MM.1S (cell line): ENCODE measurements at regions not wholly inside any gene's neighbourhood (a gene's known extent, or its start where the extent isn't known, plus 50 kb on each side); places are given as distances from the start of the nearest gene placed in this dataset.

Experiments used
- DNase-seq: peaks from one replicate; pipeline ENCODE4 v3.0.0-alpha.2; 2015
- H2AFZ ChIP-seq: fragments of 300-600 bp; sonication (generic); 2 replicates; pipeline ENCODE4 v1.6.0; 2016; ENCODE audit warnings: antibody characterized with exemption, low read length
- H3F3A ChIP-seq: fragments of 300-600 bp; sonication (generic); 2 replicates; pipeline ENCODE4 v1.6.1; 2016; ENCODE audit warnings: mild to moderate bottlenecking, antibody characterized with exemption, low read length, moderate library complexity, mixed read lengths; ENCODE audit not compliant: insufficient read depth
- H3K27ac ChIP-seq: fragments of 300-600 bp; sonication (generic); 2 replicates; pipeline ENCODE4 v1.5.1; 2016; ENCODE audit warnings: mild to moderate bottlenecking, low read length
- H3K27me3 ChIP-seq: fragments of 300-600 bp; sonication (generic); replicated peaks from 2 replicates; pipeline ENCODE4 v1.6.0; 2016; ENCODE audit warnings: low read length; ENCODE audit not compliant: insufficient read depth
- H3K36me3 ChIP-seq: fragments of 300-600 bp; sonication (generic); replicated peaks from 2 replicates; pipeline ENCODE4 v1.6.1; 2016; ENCODE audit warnings: mild to moderate bottlenecking, low read length, mixed read lengths; ENCODE audit not compliant: insufficient read depth
- H3K4me1 ChIP-seq: fragments of 300-600 bp; sonication (generic); 2 replicates; pipeline ENCODE4 v1.6.1; 2016; ENCODE audit warnings: low read length, mixed read lengths
- H3K4me2 ChIP-seq: fragments of 300-600 bp; sonication (generic); 2 replicates; pipeline ENCODE4 v1.6.0; 2016; ENCODE audit warnings: low read depth, low read length
- H3K4me3 ChIP-seq: fragments of 300-600 bp; sonication (generic); 2 replicates; pipeline ENCODE4 v1.5.1; 2016; ENCODE audit warnings: low read length, mixed read lengths
- H3K79me2 ChIP-seq: fragments of 300-600 bp; sonication (generic); 2 replicates; pipeline ENCODE4 v1.6.1; 2016; ENCODE audit warnings: mixed run types, low read length, mixed read lengths
- H3K9ac ChIP-seq: fragments of 300-600 bp; sonication (generic); 2 replicates; pipeline ENCODE4 v1.6.1; 2016; ENCODE audit warnings: low read length, mixed read lengths
- H3K9me2 ChIP-seq: fragments of 300-600 bp; sonication (generic); replicated peaks from 2 replicates; pipeline ENCODE4 v1.6.1; 2016; ENCODE audit warnings: mild to moderate bottlenecking, low read length, mixed read lengths; ENCODE audit not compliant: insufficient read depth
- H3K9me3 ChIP-seq: fragments of 300-600 bp; sonication (generic); replicated peaks from 2 replicates; pipeline ENCODE4 v1.6.1; 2016; ENCODE audit warnings: mild to moderate bottlenecking, low read length, mixed read lengths; ENCODE audit not compliant: insufficient read depth
- H4K20me1 ChIP-seq: fragments of 300-600 bp; sonication (generic); 2 replicates; pipeline ENCODE4 v1.6.1; 2016; ENCODE audit warnings: mild to moderate bottlenecking, low read length, moderate library complexity, mixed read lengths; ENCODE audit not compliant: insufficient read depth
- EZH2 ChIP-seq: fragments of 300-600 bp; sonication (generic); optimal IDR thresholded peaks from 2 replicates; pipeline ENCODE3; 2017; ENCODE audit warnings: low read depth, mild to moderate bottlenecking, antibody characterized with exemption, low read length, mixed read lengths
- EZH2phosphoT487 ChIP-seq: fragments of 300-600 bp; sonication (generic); IDR thresholded peaks from 2 replicates; pipeline ENCODE4 v1.6.1; 2018; ENCODE audit warnings: antibody characterized with exemption, low read length
- TF ChIP-seq, protein P1 (sequence below): fragments of 300-600 bp; sonication (generic); IDR thresholded peaks from 2 replicates; pipeline ENCODE4 v1.5.1; 2016; ENCODE audit warnings: antibody characterized with exemption, low read length, mixed read lengths

DNA sequence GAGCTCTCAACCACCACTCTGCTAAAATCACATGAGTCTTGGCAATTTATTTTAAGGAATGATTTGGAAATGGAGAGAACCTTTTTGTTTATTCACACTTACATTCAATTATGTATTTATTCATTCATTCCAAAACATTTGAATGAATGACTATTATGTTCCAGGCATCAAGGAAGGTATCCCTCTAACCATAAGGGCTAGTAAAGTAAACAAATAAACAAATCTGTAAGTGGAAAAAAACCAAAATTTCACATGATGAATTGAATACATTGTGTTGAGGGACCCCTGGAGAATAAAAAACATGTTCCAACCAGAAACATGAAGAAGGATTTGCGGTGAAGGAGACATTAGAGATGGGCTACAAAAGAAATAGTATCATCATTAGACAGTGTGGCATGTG is 677.8 kb downstream of the TOX3 start:
- Histone ChIP-seq H3K4me3 (no peak overlapping the region), H3K9ac (no peak overlapping the region), H2AFZ (no peak overlapping the region), H3K36me3 (no peaks in the 10 kb centered on the region), H3K4me2 (no peak overlapping the region), H4K20me1 (no peaks in the 10 kb centered on the region), H3K4me1 (no peaks in the 10 kb centered on the region), H3K9me3 (no peaks in the 10 kb centered on the region), H3K9me2 (no peaks in the 10 kb centered on the region), H3K27me3 (no peaks in the 10 kb centered on the region), H3K27ac (no peak overlapping the region), H3F3A (no peaks in the 10 kb centered on the region), H3K79me2 (no peaks in the 10 kb centered on the region)
- DNase-seq = no peak
- TF ChIP-seq, protein P1, sequence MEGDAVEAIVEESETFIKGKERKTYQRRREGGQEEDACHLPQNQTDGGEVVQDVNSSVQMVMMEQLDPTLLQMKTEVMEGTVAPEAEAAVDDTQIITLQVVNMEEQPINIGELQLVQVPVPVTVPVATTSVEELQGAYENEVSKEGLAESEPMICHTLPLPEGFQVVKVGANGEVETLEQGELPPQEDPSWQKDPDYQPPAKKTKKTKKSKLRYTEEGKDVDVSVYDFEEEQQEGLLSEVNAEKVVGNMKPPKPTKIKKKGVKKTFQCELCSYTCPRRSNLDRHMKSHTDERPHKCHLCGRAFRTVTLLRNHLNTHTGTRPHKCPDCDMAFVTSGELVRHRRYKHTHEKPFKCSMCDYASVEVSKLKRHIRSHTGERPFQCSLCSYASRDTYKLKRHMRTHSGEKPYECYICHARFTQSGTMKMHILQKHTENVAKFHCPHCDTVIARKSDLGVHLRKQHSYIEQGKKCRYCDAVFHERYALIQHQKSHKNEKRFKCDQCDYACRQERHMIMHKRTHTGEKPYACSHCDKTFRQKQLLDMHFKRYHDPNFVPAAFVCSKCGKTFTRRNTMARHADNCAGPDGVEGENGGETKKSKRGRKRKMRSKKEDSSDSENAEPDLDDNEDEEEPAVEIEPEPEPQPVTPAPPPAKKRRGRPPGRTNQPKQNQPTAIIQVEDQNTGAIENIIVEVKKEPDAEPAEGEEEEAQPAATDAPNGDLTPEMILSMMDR = no peak
- TF ChIP-seq EZH2phosphoT487 (no peak), EZH2 (no peak)

DNA sequence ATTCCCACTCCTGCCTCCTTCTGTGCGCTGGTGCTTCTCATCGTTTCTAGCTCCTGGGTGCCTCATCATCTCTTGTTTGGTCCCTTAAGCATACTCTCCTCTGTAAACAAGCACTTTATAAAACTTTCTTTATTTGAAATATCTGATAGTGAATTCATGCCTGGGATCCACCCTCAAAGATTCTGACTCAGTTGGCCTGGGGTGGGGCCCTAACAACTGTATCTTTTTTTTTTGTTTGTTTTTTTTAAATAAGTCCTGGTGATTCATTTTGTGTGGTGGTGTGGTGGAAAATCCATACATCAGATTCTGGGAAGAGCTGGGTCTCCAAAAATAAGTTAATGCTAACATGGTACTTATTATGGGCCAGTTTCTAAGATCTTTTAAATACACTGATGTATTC is 678.3 kb downstream of the TOX3 start:
- no peak overlapping the region for H3K4me2 ChIP-seq
- H3K27ac ChIP-seq = no peak overlapping the region
- H3K9ac ChIP-seq = no peak overlapping the region
- no peak for DNase-seq
- H3K4me3 ChIP-seq = no peak overlapping the region
- no peak overlapping the region for H2AFZ ChIP-seq
- H3K36me3 ChIP-seq = no peaks in the 10 kb centered on the region
- H3K79me2 ChIP-seq = no peaks in the 10 kb centered on the region
- H3K4me1 ChIP-seq = no peaks in the 10 kb centered on the region
- no peaks in the 10 kb centered on the region for H3K27me3 ChIP-seq
- no peaks in the 10 kb centered on the region for H4K20me1 ChIP-seq
- no peaks in the 10 kb centered on the region for H3K9me2 ChIP-seq
- TF ChIP-seq, protein P1 = no peak
- TF ChIP-seq EZH2phosphoT487 = no peak
- TF ChIP-seq EZH2 = no peak
- H3K9me3 ChIP-seq = no peaks in the 10 kb centered on the region
- H3F3A ChIP-seq = no peaks in the 10 kb centered on the region

DNA sequence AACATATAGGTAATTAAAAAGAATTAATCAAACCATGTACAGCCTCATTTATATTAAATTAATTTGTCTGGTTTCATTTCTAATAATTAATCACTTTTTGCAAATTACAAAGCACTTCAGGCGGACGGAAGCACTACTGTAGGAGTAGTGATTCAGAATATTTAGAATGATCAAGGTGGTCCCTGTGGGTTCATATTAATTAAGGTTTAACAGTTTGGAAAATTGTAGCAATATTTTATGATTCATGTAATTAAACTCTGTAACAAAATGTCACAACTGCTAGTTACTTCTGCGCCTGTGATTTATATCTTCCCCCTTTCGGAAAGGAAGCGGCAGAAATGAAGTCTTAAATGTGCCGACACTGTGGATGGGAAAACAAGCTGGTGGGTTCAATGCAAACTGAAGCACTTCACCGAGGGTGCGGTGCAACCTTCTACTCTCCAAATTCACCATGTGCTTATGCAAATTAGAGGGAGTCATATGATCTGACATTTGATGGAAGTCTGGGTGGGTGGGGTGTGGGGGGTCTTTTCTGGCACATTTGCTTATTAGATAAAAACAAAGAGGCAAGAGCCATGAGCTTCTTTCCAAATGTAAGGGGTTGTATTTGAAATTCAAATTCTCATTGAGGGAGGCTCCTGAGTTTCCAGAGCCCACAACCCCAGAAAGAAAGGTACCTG is 679.4 kb downstream of the TOX3 start:
- H2AFZ ChIP-seq = no peak overlapping the region
- H3K27me3 ChIP-seq = no peaks in the 10 kb centered on the region
- H3K9me3 ChIP-seq = no peaks in the 10 kb centered on the region
- no peaks in the 10 kb centered on the region for H3K9me2 ChIP-seq
- H3K9ac ChIP-seq = no peak overlapping the region
- no peak overlapping the region for H3K4me2 ChIP-seq
- no peak overlapping the region for H3K27ac ChIP-seq
- H3K4me1 ChIP-seq = no peaks in the 10 kb centered on the region
- no peaks in the 10 kb centered on the region for H4K20me1 ChIP-seq
- no peaks in the 10 kb centered on the region for H3K36me3 ChIP-seq
- H3F3A ChIP-seq = no peaks in the 10 kb centered on the region
- no peaks in the 10 kb centered on the region for H3K79me2 ChIP-seq
- no peak for DNase-seq
- no peak overlapping the region for H3K4me3 ChIP-seq
- TF ChIP-seq EZH2phosphoT487 (no peak), EZH2 (no peak)
- TF ChIP-seq, protein P1 = no peak
